ENCODE measurements at regions not wholly inside any gene's neighbourhood (a gene's known extent, or its start where the extent isn't known, plus 50 kb on each side); places are given as distances from the start of the nearest gene placed in this dataset.

DNA sequence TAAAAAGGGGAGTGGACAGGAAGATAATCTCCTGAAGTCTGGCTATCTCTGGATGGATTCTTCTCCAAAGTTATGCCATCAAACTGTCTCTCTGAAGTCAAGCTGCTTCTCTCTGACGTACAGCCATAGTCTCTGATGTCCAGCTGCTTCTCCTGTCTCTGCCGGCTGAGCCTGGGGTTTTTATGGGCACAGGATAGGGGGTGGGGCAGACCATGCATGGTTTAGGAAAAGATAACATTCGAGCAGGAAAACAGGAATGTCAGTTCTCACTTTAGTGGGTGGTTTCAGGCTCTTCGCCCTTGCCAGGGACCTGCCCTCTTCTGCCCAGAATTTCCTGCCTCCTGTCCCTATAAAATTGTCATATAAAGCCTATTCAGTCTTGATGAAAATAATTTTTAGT lies 110.9 kb upstream of the ROBO1 start:
- H3K27ac ChIP-seq, result no peak overlapping the region

DNA sequence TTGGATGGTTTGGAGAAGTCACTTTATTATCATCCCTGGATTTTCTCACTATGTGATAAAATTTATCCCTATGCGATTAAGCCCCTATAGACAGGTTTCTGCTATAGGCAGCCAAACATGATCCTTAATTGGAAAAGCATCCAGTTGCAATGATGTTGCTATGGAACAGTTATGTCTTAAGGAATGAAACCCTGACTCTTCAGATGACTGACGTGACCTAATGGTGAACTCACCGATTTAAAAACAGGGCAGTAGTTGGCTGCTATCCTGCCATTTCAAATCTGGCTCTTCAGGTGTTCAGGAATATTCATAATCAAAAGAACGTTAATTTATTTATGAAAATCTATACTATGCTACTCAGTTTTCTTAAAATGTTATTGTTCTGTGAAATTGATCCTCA lies 106.8 kb upstream of the ROBO1 start:
- TF ChIP-seq, protein P1, sequence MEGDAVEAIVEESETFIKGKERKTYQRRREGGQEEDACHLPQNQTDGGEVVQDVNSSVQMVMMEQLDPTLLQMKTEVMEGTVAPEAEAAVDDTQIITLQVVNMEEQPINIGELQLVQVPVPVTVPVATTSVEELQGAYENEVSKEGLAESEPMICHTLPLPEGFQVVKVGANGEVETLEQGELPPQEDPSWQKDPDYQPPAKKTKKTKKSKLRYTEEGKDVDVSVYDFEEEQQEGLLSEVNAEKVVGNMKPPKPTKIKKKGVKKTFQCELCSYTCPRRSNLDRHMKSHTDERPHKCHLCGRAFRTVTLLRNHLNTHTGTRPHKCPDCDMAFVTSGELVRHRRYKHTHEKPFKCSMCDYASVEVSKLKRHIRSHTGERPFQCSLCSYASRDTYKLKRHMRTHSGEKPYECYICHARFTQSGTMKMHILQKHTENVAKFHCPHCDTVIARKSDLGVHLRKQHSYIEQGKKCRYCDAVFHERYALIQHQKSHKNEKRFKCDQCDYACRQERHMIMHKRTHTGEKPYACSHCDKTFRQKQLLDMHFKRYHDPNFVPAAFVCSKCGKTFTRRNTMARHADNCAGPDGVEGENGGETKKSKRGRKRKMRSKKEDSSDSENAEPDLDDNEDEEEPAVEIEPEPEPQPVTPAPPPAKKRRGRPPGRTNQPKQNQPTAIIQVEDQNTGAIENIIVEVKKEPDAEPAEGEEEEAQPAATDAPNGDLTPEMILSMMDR (IDR thresholded peaks at IDR 0.05), result no peak
- no peak for TF ChIP-seq ZFX (IDR thresholded peaks at IDR 0.05; ENCODE audit: borderline replicate concordance)
- H3K27ac ChIP-seq, result no peak overlapping the region

More for the DNA sequence above, 110.9 kb upstream of the ROBO1 start:
- TF ChIP-seq, protein P1 (IDR thresholded peaks at IDR 0.05), result no peak
- TF ChIP-seq ZFX (IDR thresholded peaks at IDR 0.05; ENCODE audit: borderline replicate concordance), result no peak

DNA sequence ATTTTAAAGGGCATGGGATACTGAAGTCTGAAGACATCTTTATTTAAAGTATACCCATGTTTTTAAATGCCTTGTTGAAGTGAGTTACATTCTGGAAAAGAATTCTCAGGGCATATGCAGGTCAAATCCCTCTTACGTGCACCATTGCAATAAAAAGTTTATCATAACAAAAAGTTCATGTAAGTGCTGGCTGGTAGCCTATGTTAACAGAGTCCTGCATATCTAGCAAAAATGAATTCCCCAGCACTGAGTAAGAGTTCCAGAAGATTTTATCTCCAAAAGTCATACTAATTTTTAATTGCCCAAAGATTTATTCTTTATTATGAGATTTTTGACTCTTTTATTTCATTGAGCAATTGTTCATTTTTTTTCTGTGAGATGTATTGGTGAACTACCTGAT lies 104.7 kb upstream of the ROBO1 start:
- TF ChIP-seq ZFX (IDR thresholded peaks at IDR 0.05; ENCODE audit: borderline replicate concordance), result no peak
- TF ChIP-seq, protein P1 (IDR thresholded peaks at IDR 0.05), result no peak

DNA sequence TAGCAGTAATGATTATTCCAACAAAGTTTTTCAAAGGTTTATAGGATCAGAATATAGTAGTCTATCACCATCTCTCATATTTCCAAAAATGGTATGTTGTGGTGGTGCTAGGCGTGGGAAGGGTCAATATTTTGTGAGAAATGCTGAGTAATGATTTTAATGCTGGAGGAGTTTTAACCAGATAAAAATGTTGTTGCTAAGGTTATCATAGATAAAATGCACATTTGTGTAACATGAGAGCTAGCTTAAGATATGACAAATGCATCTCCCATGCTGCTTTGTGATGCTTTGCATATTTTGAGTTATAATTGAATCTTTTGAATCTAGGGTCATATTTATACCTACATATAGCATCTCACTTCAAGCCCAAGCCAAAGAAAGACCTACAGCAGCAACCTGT lies 103.9 kb upstream of the ROBO1 start:
- no peak overlapping the region for H3K27ac ChIP-seq
- no peak for TF ChIP-seq ZFX (IDR thresholded peaks at IDR 0.05; ENCODE audit: borderline replicate concordance)
- TF ChIP-seq, protein P1 (IDR thresholded peaks at IDR 0.05), result no peak

More for the DNA sequence above, 104.7 kb upstream of the ROBO1 start:
- H3K27ac ChIP-seq, result no peak overlapping the region

DNA sequence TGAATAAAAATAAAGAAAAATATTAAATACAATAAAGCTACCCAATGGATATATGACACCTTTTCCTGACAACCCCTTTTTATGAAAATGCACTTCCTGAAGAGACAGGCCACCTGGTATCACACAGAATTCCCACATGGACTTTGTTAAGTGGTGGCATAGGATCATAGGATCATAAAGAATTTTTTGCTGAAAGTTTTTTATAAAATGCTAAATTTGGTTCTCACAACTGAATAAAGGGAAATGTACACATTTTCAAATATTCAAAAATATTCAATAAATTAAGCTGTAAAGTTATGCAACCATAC lies 102.5 kb upstream of the ROBO1 start:
- no peak overlapping the region for H3K27ac ChIP-seq
- no peak for TF ChIP-seq ZFX (IDR thresholded peaks at IDR 0.05; ENCODE audit: borderline replicate concordance)
- TF ChIP-seq, protein P1 (IDR thresholded peaks at IDR 0.05), result no peak

DNA sequence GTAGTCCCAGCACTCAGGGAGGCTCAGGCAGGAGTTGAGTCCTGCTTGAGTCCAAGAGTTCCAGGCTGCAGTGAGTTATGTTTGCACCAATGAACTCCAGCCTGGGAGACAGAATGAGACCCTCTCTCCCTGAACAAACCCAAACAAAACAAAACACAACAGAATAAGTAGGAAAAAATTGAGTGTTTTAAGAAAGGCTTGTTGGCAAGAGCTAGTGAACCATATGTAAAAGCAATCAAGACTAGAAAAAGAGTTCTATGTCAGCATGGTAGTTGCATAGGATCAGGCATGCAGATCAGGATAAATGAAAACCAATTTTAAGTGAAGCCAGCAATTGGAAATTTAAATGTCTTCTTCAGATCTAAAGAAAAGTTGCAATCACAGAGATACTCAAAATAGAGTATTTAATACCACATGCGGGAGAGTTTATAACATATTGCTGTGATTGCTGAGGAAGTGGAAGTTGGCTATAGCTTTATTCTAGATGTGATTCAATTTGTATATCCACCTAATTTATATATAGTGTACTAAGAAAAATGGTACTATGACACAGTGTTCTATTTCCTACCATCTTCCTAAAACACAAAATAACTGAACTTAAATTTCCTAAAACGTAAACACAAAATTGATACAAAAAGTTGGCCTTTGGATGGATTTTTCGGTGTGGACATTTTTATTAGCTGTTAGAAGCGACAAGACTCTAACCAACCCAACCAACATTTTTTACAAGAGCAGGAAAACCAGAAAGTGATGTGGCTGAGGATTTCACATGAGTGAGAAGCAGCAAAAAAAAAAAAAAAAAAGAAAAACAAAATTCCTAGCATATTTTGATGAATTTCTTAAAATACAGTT lies 101.9 kb upstream of the ROBO1 start:
- H3K27ac ChIP-seq, result no peak overlapping the region
- TF ChIP-seq ZFX (IDR thresholded peaks at IDR 0.05; ENCODE audit: borderline replicate concordance), result no peak
- TF ChIP-seq, protein P1 (IDR thresholded peaks at IDR 0.05), result no peak

DNA sequence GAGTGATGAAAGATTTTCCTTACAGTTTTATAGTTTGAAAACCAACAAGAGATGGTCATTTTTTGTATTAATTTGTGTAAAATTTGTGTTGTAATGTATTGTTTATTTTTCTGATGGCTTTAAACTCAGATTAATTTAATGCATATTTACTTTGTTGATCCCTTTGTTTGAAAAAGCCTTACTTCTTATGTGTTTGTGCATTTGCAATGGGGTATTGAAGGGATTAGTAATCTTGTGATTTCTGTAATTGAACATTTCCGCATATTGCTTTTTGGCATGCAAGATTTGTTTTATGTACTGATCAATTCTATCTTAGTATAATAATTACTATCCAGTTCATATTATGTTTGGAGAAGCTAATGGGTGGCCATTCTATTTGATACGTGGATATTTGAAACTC lies 98.4 kb upstream of the ROBO1 start:
- TF ChIP-seq, protein P1 (IDR thresholded peaks at IDR 0.05), result no peak
- no peak for TF ChIP-seq ZFX (IDR thresholded peaks at IDR 0.05; ENCODE audit: borderline replicate concordance)
- no peak overlapping the region for H3K27ac ChIP-seq

Data from 22Rv1 (cell line).